ENCODE measurements at regions not wholly inside any gene's neighbourhood (a gene's known extent, or its start where the extent isn't known, plus 50 kb on each side); places are given as distances from the start of the nearest gene placed in this dataset.

- TF ChIP-seq CTCF (tag by site-specific recombination; IDR thresholded peaks at IDR 0.05) = no peak
- TF ChIP-seq ZNF670 (tag by site-specific recombination; IDR thresholded peaks at IDR 0.05; ENCODE audit: low read depth) = no peak
- TF ChIP-seq ZNF311 (tag by site-specific recombination; IDR thresholded peaks at IDR 0.05; ENCODE audit: borderline replicate concordance) = no peak
- TF ChIP-seq ZNF274 (IDR thresholded peaks at IDR 0.05; ENCODE audit: low read length) = no peak
- no peak for TF ChIP-seq ZNF274 (tag by site-specific recombination; IDR thresholded peaks at IDR 0.05; ENCODE audit: borderline replicate concordance)
- no peak for TF ChIP-seq ZBTB21 (tag by site-specific recombination; IDR thresholded peaks at IDR 0.05)
- no peak for TF ChIP-seq ZNF146 (tag by site-specific recombination; IDR thresholded peaks at IDR 0.05)
- no peak for TF ChIP-seq ZNF114 (tag by site-specific recombination; IDR thresholded peaks at IDR 0.05)
- TF ChIP-seq KLF16 (tag by site-specific recombination; IDR thresholded peaks at IDR 0.05) = no peak
- no peak for TF ChIP-seq TCF7L2 (IDR thresholded peaks at IDR 0.05; ENCODE audit: borderline replicate concordance, low read depth, low read length)
- TF ChIP-seq GLI4 (tag by site-specific recombination; IDR thresholded peaks at IDR 0.05) = no peak
- TF ChIP-seq ZNF658 (tag by site-specific recombination; IDR thresholded peaks at IDR 0.05) = no peak
- no peak for TF ChIP-seq ZNF629 (tag by site-specific recombination; IDR thresholded peaks at IDR 0.05)
Measured at GRCh38 chr6:165959627-165960026, 208.0 kb downstream of the TBXT start.

All from HEK293 (cell line).